H1 (cell line): ENCODE measurements at regions not wholly inside any gene's neighbourhood (a gene's known extent, or its start where the extent isn't known, plus 50 kb on each side); places are given as distances from the start of the nearest gene placed in this dataset.

Experiments used
- ATF3 ChIP-seq: IDR thresholded peaks from 2 replicates; pipeline ENCODE4 v1.6.1; 2011; ENCODE audit warnings: low read depth, mild to moderate bottlenecking, low read length; ENCODE audit not compliant: insufficient read depth
- SP4 ChIP-seq: IDR thresholded peaks from 2 replicates; pipeline ENCODE4 v1.6.1; 2012; ENCODE audit warnings: low read length, inconsistent platforms
- TCF12 ChIP-seq: IDR thresholded peaks from 2 replicates; pipeline ENCODE4 v1.6.1; 2011; ENCODE audit warnings: low read depth, mild to moderate bottlenecking, low read length

GRCh38 chr7:86950944-86951343 is 108.5 kb downstream of the ELAPOR2 start (continued):
- TF ChIP-seq ATF3 (no peak), SP4 (no peak), TCF12 (no peak)
